ENCODE measurements at regions not wholly inside any gene's neighbourhood (a gene's known extent, or its start where the extent isn't known, plus 50 kb on each side); places are given as distances from the start of the nearest gene placed in this dataset.

DNA sequence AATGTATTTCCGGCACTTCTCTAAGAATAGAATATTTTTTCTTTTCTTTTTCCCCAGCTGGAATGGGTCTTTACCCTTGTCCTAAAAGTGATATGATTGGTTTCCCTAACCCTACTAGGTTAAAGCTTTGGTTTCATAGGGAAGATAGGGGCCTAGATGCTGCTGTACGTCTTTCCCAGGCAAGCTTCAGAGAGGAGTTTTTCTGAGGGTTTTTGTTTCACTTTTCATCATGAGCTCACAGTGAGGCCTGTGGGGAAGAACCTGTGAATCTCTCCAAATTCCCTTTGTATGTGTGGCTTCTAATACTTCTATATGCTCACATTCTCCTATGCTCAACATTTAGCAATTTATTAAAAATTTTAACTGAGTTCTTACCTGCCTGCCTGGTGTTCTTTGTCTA, 320.0 kb upstream of the PCDH18 start:
- TF ChIP-seq, protein P1, sequence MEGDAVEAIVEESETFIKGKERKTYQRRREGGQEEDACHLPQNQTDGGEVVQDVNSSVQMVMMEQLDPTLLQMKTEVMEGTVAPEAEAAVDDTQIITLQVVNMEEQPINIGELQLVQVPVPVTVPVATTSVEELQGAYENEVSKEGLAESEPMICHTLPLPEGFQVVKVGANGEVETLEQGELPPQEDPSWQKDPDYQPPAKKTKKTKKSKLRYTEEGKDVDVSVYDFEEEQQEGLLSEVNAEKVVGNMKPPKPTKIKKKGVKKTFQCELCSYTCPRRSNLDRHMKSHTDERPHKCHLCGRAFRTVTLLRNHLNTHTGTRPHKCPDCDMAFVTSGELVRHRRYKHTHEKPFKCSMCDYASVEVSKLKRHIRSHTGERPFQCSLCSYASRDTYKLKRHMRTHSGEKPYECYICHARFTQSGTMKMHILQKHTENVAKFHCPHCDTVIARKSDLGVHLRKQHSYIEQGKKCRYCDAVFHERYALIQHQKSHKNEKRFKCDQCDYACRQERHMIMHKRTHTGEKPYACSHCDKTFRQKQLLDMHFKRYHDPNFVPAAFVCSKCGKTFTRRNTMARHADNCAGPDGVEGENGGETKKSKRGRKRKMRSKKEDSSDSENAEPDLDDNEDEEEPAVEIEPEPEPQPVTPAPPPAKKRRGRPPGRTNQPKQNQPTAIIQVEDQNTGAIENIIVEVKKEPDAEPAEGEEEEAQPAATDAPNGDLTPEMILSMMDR (IDR thresholded peaks at IDR 0.05) = no peak
- TF ChIP-seq POLR2A (IDR thresholded peaks at IDR 0.05) = no peak
- no peak for TF ChIP-seq EP300 (IDR thresholded peaks at IDR 0.05)
- TF ChIP-seq POLR2AphosphoS5 (IDR thresholded peaks at IDR 0.05) = no peak

Measured in upper lobe of left lung (tissue), 4 donors.